SU-DHL-6 (cell line): ENCODE measurements at regions not wholly inside any gene's neighbourhood (a gene's known extent, or its start where the extent isn't known, plus 50 kb on each side); places are given as distances from the start of the nearest gene placed in this dataset.

Source experiments
- H2AFZ ChIP-seq: fragments of 200-600 bp; sonication (generic); 2 replicates; pipeline ENCODE4 v1.6.1; 2014; ENCODE audit warnings: low read depth, mild to moderate bottlenecking, moderate library complexity, mixed read lengths, antibody characterized with exemption, low read length; ENCODE audit not compliant: severe bottlenecking
- H3F3A ChIP-seq: fragments of 200-600 bp; shearing (Covaris generic); 2 replicates; pipeline ENCODE4 v1.6.0; 2016; ENCODE audit warnings: antibody characterized with exemption, mild to moderate bottlenecking; ENCODE audit not compliant: insufficient read depth
- H3K27ac ChIP-seq: fragments of 200-600 bp; sonication (generic); 2 replicates; pipeline ENCODE4 v1.5.1; 2016; ENCODE audit warnings: low read depth, mild to moderate bottlenecking, low read length, moderate library complexity, mixed read lengths
- H3K27me3 ChIP-seq: fragments of 200-600 bp; sonication (generic), shearing (Covaris generic); 2 replicates; pipeline ENCODE4 v1.6.0; 2014; ENCODE audit warnings: mild to moderate bottlenecking, low read length
- H3K36me3 ChIP-seq: fragments of 200-600 bp; sonication (generic); 2 replicates; pipeline ENCODE4 v1.6.1; 2014; ENCODE audit warnings: mild to moderate bottlenecking, low read length, mixed read lengths
- H3K4me2 ChIP-seq: fragments of 300-600, 200-600 bp; shearing (Covaris generic), sonication (generic); 2 replicates; pipeline ENCODE4 v1.6.0; 2014; ENCODE audit warnings: low read length, low read depth, mild to moderate bottlenecking; ENCODE audit not compliant: poor library complexity, severe bottlenecking
- H3K4me3 ChIP-seq: fragments of 200-600 bp; sonication (generic); 2 replicates; pipeline ENCODE4 v1.5.1; 2014; ENCODE audit warnings: antibody characterized with exemption, low read length, mild to moderate bottlenecking, mixed read lengths; ENCODE audit not compliant: insufficient read depth, poor library complexity, severe bottlenecking
- H3K79me2 ChIP-seq: fragments of 200-600 bp; sonication (generic); 2 replicates; pipeline ENCODE4 v1.6.1; 2014; ENCODE audit warnings: mild to moderate bottlenecking, low read length, moderate library complexity; ENCODE audit not compliant: insufficient read depth
- H3K9ac ChIP-seq: fragments of 200-600 bp; sonication (generic); 2 replicates; pipeline ENCODE4 v1.7.0; 2014; ENCODE audit warnings: mild to moderate bottlenecking, low read length
- H3K9me2 ChIP-seq: fragments of 200-600 bp; sonication (generic); replicated peaks from 2 replicates; pipeline ENCODE4 v1.6.1; 2014; ENCODE audit warnings: low read length; ENCODE audit not compliant: insufficient read depth
- H3K9me3 ChIP-seq: fragments of 200-600 bp; sonication (generic); 2 replicates; pipeline ENCODE4 v1.6.1; 2014; ENCODE audit warnings: low read length, mixed read lengths; ENCODE audit not compliant: insufficient read depth
- H4K20me1 ChIP-seq: fragments of 200-600 bp; sonication (generic); 2 replicates; pipeline ENCODE4 v1.6.1; 2014; ENCODE audit warnings: low read depth, mild to moderate bottlenecking, antibody characterized with exemption, low read length, moderate library complexity, mixed read lengths
- EZH2phosphoT487 ChIP-seq: fragments of 200-600 bp; sonication (generic), shearing (Covaris generic); conservative IDR thresholded peaks from 2 replicates; pipeline ENCODE4 v1.6.1; 2018; ENCODE audit warnings: mild to moderate bottlenecking, antibody characterized with exemption, low read length, moderate library complexity, mixed read lengths
- TF ChIP-seq, protein P1 (sequence below): fragments of 200-600 bp; sonication (generic); IDR thresholded peaks from one replicate; pipeline ENCODE4 v1.5.1; 2017; ENCODE audit warnings: antibody characterized with exemption, mild to moderate bottlenecking, low read length, moderate library complexity; ENCODE audit not compliant: insufficient read depth, poor library complexity, severe bottlenecking

DNA sequence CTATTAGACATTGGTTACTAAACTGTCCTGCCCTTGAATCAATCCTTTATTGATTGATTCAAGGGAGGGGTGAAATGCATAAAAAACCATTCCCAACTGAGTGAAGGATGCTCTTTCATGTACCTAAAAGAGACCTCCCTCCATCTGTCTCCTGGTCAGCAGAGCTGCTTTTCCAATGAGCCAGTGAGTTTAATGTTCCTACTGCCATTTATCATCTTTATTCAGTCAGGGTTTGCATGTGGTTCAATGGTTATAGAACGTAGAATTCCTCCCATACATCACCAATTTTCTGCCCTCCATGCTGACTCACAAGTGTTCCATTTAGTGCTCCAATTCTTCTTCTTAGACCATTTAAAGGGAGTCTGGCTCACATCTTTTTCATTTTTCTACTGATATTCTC, 199.1 kb upstream of the PCSK5 start:
- H4K20me1 ChIP-seq: no peaks in the 10 kb centered on the region
- H3K9me2 ChIP-seq: no peaks in the 10 kb centered on the region
- no peak overlapping the region for H3K4me3 ChIP-seq
- no peak overlapping the region for H3K27ac ChIP-seq
- H3K9ac ChIP-seq: no peak overlapping the region
- H3F3A ChIP-seq: no peaks in the 10 kb centered on the region
- H3K27me3 ChIP-seq: no peaks in the 10 kb centered on the region
- H3K79me2 ChIP-seq: no peaks in the 10 kb centered on the region
- no peaks in the 10 kb centered on the region for H3K36me3 ChIP-seq
- no peaks in the 10 kb centered on the region for H3K9me3 ChIP-seq
- TF ChIP-seq, protein P1, sequence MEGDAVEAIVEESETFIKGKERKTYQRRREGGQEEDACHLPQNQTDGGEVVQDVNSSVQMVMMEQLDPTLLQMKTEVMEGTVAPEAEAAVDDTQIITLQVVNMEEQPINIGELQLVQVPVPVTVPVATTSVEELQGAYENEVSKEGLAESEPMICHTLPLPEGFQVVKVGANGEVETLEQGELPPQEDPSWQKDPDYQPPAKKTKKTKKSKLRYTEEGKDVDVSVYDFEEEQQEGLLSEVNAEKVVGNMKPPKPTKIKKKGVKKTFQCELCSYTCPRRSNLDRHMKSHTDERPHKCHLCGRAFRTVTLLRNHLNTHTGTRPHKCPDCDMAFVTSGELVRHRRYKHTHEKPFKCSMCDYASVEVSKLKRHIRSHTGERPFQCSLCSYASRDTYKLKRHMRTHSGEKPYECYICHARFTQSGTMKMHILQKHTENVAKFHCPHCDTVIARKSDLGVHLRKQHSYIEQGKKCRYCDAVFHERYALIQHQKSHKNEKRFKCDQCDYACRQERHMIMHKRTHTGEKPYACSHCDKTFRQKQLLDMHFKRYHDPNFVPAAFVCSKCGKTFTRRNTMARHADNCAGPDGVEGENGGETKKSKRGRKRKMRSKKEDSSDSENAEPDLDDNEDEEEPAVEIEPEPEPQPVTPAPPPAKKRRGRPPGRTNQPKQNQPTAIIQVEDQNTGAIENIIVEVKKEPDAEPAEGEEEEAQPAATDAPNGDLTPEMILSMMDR: no peak
- TF ChIP-seq EZH2phosphoT487: no peak
- H2AFZ ChIP-seq: no peak overlapping the region
- no peak overlapping the region for H3K4me2 ChIP-seq

DNA sequence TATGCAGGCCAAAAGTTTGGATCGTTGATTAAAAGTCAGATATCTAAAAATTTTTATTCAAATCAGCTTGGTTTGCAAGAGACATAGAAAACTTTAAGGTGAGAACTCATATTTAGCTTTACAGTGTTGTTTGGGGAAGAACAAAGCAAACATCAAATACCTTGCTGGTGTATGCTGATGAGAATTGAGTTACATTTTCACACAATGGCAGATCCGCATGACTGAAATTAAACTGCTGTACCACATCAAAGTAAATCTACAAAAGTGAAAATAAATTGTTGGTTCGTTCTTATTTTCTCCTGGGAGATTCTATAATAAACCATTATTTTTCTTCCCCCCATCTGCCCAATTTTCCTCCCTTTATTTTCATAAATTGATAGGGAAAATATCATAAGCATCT, 198.2 kb upstream of the PCSK5 start:
- Histone ChIP-seq H3K4me3 (no peak overlapping the region), H3K4me2 (no peak overlapping the region)

DNA sequence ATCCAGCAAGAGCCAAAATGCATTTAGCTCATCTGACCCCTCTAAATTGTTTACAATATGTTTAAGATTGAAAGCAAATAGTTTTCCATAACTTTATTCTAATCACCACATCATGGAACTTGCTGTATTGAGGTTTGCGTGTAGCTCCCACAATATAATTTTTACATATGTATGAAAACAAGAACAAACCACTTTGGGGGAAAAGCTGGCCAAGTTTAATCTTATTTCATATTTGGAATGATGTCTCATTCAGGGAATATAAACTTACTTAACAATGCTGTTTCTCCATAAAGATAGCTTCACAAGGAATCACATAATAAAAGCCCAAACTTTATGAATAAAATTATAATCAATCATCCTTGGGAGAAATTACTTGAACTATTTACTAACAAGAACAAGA, 194.6 kb upstream of the PCSK5 start:
- H3K36me3 ChIP-seq: no peaks in the 10 kb centered on the region
- no peak overlapping the region for H3K4me3 ChIP-seq
- H3K27me3 ChIP-seq: no peaks in the 10 kb centered on the region
- no peaks in the 10 kb centered on the region for H3K9me3 ChIP-seq
- no peak overlapping the region for H2AFZ ChIP-seq
- H3K27ac ChIP-seq: no peak overlapping the region
- TF ChIP-seq EZH2phosphoT487: no peak
- TF ChIP-seq, protein P1: no peak
- no peaks in the 10 kb centered on the region for H3F3A ChIP-seq
- no peaks in the 10 kb centered on the region for H3K79me2 ChIP-seq
- no peak overlapping the region for H3K4me2 ChIP-seq
- no peaks in the 10 kb centered on the region for H3K9me2 ChIP-seq
- no peaks in the 10 kb centered on the region for H4K20me1 ChIP-seq
- no peak overlapping the region for H3K9ac ChIP-seq

More for the DNA sequence above, 198.2 kb upstream of the PCSK5 start:
- no peaks in the 10 kb centered on the region for H3F3A ChIP-seq
- H3K79me2 ChIP-seq: no peaks in the 10 kb centered on the region
- H3K9ac ChIP-seq: no peak overlapping the region
- no peaks in the 10 kb centered on the region for H3K9me3 ChIP-seq
- no peaks in the 10 kb centered on the region for H3K36me3 ChIP-seq
- no peak for TF ChIP-seq EZH2phosphoT487
- TF ChIP-seq, protein P1: no peak
- no peak overlapping the region for H3K27ac ChIP-seq
- H2AFZ ChIP-seq: no peak overlapping the region
- H3K27me3 ChIP-seq: no peaks in the 10 kb centered on the region
- no peaks in the 10 kb centered on the region for H4K20me1 ChIP-seq
- no peaks in the 10 kb centered on the region for H3K9me2 ChIP-seq

DNA sequence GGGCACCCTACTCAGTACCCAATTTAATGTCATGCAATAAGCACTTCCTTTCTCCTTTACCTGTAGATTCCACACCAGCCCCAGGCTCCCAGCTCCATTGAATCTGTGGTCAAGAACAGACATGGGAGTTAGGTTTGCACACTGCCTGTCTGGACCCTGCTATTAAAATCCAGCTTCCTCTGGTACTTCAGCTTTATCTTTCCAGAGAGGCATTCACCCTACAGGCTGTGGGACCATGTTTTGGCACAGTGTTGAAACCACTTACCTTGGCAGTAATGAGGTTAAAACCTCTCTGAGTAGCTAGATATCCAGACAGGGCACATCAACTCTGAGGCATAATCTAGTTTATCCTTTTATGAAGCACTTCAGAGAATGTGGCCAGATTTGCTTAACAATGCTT, 191.5 kb upstream of the PCSK5 start:
- Histone ChIP-seq H3K36me3 (no peaks in the 10 kb centered on the region), H3K27ac (no peak overlapping the region), H3K27me3 (no peaks in the 10 kb centered on the region), H4K20me1 (no peaks in the 10 kb centered on the region), H3F3A (no peaks in the 10 kb centered on the region), H2AFZ (no peak overlapping the region), H3K4me3 (no peak overlapping the region), H3K9ac (no peak overlapping the region), H3K9me2 (no peaks in the 10 kb centered on the region), H3K4me2 (no peak overlapping the region), H3K79me2 (no peaks in the 10 kb centered on the region), H3K9me3 (no peaks in the 10 kb centered on the region)
- TF ChIP-seq EZH2phosphoT487: no peak
- TF ChIP-seq, protein P1: no peak
